AG08396 (cell line): ENCODE measurements at regions not wholly inside any gene's neighbourhood (a gene's known extent, or its start where the extent isn't known, plus 50 kb on each side); places are given as distances from the start of the nearest gene placed in this dataset.

Experiments
- DNase-seq: peaks from one replicate; pipeline ENCODE4 v3.0.0; 2012; ENCODE audit warnings: low spot score, mixed read lengths

DNA sequence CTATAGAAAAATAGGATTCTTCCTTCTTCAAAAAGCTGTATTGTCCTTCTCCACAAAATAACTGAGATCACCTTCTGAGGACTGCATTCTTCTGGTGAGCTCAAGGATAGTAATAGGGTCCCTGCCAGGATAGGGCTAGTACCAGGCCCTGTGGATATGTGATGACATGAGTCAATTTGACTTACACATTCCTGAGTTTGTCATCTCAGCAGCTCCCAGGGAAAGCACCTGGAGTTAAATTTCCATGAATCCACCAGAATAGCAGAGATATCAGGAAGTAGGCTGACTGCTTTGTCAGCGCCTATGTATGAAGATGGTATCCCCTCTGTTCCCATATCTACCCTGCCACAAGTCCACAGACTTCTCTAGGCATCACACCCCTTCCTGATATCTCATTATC is 225.8 kb downstream of the PMP22 start:
- no peak for DNase-seq

DNA sequence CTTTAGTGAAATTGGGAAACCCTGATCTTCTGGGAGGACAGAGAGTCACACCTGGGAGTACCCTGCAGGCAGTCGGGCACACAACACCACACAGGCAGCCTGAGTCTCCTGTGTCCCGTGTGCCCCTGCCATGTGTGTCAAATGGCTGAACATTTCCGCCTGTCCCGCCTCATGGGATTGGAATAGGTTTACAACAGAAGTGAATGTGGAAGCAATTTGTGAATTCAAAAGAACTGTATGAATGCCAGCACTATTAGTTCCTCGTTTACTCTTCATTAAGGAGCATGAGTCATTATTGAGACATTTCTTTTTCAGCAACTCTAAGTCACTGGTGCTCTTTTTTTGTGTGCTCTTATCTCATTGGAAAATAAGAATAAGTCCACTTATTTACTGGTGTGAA is 226.5 kb downstream of the PMP22 start:
- no peak for DNase-seq

DNA sequence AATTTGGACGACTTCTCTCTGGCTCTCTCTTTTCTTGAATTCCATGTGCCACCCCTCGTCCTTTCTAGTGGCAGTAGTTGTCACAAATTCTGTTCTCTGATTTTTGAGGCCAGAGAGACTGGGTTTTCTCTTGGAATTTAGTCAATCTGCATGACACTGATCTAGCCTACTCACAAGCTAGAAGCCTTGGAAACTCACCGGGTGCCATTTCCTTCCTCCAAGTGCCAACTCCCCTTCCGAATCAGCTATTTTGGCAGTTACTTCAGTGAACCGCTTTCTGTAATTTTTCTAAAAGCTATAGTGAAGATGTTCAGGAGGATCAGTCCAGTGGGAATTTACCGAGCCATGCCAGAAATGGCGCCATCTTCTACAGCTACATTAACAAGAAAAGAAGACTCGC is 228.9 kb downstream of the PMP22 start:
- no peak for DNase-seq

DNA sequence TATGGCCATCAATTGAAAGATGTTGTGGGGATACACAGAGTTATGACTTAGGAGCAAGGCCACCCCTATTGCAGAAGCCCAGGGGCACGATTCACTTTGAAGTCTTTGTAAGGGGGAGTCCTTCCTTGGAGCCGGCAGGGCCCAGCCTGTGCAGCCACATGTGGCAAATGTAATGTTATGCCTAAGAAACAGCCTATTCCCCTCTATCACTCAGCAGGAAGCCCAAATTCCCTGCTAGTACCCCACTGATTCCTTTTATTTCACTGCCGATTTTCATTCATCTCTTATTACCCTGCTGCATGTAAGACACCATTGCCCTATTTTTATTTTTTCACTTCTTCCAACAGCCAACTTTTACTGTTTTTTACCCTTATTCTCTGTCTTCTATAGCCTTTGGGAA is 233.2 kb downstream of the PMP22 start:
- no peak for DNase-seq

DNA sequence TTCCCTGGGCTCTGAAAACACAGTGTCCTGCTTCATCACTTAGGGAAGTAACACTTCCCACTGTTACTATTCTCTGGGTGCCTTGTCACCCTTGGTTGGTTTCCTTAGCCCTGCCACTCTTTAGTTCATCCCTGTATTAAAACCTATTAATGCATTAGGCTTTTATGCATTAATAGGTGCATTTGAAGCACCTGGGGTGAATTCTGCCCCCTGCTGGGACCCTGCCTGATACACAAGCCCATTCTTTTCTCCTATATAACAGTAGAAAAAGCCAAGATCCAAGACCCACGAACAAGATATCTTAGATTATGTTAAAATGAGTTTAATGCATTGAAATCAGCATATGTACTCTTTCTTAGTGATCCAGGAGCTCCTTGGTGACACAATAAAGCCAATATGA is 235.7 kb downstream of the PMP22 start:
- no peak for DNase-seq

DNA sequence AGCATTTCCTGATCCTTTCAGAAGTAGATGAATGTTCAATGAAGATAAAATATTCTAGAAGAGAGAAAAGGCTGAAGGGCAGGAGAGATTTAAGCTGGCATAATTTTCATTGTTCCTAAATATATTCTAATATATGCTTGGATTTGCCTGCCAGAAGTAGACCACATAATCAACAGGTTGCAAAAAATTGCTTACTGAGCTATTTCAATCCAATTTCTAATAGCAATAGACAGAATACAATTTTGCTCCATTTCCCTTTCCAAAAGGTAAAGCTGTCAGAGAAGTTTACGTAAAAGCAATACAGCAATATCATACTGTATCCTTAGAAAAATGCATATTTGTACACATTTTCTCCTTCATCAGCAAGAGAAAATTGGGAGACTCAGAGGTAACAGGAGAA is 237.3 kb downstream of the PMP22 start:
- no peak for DNase-seq

DNA sequence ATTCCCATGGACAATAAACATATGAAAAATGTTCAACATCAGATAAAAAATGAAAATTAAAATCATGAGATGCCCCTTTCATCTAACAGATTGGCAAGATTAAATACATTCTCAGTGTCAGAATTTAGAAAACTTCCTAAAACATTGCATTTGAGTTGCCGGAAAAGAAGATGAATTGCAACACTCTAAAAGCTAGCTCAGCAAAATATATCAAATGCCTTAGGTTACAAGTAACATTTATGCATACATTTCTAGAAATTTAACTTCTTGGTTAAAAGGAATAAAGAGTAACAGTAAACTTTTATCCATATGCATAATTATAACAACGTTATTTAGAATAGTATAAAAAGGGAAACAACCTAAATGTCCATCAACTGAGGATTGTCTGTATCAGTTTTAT is 239.0 kb downstream of the PMP22 start:
- DNase-seq = no peak

DNA sequence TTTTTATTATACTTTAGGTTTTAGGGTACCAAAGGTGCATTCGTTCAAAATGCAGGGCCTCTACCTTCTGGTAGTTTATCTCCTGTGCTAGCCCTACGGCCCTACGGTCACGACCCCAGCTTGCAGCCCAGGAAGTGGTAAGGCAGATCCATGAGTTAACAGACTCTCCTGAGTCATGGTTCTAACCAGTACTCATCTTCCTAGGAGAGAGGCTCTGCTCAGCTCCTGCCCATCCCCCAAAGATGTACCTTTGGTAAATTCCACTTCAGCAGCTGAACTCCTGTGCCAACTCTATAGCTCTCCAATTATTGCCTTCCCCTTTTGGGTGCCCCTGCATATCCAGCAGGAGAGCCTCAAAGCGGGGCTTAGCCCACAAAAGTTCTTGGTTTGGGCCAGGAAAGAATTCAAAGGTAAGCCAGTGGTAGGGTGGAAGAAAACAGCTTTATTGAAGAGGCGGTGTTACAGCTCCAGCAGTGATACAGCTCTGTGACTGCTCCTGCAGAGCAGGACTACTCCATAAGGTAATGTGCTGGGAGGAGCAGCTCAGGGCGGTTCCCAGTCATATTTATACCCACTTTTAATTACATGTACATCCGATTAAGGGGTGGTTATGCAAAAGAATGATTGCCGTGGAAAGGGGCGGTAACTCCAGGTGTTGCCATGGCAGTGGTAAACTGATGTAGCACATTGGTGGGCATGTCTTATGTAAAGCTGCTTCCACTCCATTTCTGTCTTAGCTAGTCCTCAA is 241.4 kb downstream of the PMP22 start:
- no peak for DNase-seq

DNA sequence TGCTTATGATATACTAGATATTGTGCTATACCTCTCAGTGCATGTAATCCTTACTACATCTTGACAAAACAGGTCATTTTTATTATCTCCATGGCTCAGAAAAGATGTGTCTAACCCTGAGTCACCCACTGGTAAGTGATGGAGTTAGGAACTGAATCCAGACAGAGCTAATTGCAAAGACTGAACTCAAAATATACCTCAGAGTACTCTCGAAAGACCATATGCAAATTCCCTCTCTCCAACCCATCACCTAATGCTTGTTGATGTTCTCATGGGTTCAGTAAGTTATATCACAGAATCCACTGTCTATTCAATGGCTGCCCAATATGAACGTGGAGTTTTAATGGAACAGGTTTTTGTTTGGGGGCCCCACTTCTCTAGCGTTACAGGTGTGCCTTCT is 246.0 kb downstream of the PMP22 start:
- DNase-seq = no peak

DNA sequence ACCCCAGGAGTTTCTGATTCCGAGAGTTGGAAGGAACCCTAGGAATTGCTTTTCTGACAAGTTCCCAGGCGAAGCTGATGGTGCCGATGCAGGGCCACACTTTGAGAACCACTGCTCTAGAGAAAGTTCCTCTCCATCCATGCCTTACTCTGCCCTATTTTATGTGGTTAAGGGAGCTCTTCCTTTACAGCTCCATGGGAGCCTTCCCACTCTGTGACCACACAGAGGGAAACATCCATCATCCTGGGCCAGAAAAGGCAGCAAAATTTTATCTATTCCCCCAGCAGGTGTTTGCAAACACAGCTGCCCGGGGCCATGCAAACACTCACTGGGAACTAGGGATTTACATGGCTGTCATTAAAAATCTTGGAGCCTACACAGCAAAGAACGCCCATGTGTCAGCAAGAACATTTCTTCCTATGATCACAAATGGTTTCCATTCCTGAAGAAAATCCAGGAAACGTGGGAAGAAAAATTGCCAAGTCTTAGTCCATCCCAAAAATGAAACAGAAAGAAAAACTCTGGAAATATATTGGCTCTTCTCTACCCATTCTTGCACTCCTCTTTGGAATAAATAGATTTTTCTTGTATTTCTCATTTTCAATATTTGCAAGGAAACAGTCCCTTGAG is 252.7 kb downstream of the PMP22 start:
- DNase-seq = no peak

DNA sequence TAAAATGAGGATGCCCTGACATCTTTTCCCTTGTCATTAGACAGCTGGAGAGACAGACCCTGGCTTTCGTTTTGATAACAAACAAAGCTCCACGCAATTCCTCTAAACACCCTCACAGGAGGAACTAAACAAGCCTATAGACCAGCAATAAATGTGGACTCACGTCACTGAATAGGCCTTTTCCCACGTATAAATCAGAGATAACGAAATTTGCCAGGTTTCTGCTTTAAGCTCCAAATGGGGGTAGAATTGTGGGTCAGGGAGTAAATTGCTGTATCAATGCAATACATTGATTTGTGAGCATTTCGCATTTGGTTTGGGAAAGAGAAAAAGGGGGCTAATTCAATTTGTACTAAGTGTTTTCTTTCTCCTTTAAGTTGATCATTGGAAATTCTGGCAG is 256.0 kb downstream of the PMP22 start:
- DNase-seq = no peak

DNA sequence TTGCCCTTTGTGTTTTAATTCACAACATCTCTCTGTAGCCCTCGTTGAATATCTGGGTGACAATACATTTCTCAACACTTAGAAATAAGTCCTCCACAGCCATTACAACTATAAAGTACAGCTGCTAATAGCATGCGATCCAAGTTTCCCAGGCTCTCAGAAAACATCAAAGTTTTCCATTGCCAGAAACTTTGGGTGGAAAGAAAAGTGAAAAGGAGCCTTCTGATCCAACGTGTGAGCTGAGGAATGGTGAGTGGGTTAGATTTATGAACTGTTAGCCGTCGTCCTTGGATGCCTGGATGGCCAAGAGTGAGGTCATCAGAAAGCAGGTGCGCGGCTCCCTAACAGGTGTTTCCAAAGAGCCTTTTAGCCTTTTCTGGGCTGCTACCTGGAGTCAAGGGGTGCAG is 258.0 kb downstream of the PMP22 start:
- DNase-seq = no peak

DNA sequence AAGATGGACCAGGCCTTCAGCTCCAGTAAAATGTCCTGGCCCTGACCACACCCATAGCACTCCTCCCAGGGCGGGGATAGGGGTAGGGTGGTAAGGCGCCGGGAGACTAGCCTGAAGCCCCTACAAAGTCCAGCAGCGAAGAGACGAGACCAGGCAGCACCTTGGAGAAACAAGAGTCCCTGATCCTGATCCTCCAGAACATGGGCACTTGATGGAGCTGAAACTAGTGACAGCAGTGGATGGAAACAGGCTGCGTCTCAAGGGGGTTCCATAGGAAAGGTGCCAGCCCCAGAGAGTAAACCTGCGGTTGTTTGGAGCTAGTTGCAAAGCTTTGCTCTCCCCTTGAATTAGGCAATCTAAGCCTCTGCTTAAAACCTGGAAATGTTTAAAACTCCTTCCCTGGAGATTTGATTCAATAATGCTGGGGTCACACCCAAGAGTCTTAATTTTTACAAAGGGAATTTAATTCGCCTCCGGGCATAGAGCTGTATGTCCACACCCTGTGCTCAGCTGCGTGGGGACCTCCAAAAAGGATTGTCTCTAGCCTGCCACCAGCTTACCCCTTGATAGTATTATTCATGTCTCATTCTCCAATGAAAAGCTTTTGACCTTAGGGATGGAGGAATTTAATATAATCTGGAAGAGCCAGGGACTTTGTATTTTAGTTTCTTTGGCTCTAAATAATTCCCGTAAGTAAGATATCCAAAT is 258.6 kb downstream of the PMP22 start:
- no peak for DNase-seq

DNA sequence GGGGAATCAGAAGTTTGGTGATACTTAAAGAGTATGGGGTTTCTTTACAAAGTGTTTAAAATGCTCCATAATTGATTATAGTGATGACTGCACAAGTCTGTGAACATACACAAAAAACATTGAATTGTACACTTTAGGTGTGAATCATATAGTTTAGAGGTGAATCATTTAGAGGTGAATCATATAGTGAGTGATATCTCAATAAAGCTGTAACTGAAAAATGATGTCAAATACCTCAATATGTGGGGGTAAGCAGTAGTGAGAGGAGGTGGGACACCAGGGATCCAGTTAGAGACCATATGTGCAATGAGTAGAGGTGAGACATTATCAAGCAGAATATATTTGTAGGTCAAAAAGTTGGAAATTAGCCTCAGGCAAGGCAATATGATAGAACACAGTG is 264.5 kb downstream of the PMP22 start:
- DNase-seq = no peak

DNA sequence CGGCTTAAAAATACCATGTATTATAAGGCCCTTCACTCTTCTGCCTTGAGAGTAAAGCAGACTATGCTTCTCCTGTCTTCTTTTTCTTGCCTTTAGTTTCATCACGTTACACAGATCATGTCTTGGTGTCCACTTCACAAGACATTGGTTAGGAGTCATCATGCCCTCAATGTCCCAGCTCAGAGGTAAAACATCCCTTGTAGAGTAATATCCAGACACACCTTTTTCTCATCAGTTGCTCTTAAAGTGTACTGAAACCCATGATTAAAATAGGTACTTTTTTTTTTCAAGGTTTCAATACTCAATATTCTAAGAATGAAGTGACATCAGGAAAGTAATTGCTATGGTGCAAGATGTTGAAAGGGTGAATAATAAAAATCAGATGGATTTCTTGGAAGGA is 267.8 kb downstream of the PMP22 start:
- DNase-seq = no peak

DNA sequence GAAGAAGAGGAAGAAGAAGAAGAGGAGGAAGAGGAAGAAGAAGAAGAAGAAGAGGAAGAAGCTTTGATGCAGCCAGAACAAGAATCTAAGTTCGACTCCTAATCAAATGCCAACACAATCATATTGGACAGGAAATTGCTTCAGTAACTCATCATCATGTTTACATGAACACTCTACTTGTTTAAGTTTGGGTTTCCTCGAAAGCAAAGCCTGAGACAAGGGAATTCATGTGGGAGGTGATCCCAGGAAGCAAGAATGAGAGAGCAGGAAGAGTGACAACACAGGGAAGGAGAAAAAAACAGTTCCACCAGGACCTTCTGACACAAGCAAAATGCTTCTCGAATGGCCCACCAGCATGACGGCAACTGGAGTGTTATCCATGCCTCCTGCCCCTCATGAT is 279.0 kb downstream of the PMP22 start:
- no peak for DNase-seq

DNA sequence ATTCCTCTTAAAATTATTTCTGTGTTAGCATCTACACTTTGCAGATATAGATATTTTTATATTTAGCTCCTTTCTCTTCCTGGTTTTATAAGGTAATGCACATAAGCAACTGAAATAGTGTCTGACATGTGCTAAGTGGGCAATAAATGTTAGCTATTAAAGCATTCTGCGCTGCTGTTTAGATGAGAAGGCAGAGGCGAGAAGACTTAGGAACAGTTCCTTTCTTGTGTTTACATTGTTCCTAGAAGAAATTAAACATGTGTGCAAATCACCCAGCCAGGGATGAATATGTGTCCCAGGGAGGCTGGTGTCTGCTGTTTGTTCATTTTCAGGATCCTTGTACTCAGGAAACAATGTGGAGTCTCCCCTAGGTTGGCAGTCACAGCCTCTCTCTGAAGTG is 292.3 kb downstream of the PMP22 start:
- DNase-seq = no peak

DNA sequence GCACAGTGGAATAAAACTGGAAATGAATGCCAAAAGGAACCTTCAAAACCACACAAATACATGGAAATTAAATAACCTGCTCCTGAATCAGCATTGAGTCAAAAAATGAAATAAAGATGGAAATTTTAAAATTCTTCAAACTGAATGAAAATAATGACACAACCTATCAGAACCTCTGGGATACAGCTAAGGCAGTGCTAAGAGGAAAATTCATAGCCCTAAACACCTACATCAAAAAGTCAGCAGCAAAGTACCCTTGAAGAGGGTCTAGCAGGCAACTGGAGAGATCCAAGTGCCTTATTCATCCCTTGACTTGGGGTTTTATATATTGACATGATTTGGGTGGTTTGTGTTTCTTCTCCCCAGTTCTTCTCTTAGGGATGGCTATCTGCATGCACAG is 294.1 kb downstream of the PMP22 start:
- no peak for DNase-seq

DNA sequence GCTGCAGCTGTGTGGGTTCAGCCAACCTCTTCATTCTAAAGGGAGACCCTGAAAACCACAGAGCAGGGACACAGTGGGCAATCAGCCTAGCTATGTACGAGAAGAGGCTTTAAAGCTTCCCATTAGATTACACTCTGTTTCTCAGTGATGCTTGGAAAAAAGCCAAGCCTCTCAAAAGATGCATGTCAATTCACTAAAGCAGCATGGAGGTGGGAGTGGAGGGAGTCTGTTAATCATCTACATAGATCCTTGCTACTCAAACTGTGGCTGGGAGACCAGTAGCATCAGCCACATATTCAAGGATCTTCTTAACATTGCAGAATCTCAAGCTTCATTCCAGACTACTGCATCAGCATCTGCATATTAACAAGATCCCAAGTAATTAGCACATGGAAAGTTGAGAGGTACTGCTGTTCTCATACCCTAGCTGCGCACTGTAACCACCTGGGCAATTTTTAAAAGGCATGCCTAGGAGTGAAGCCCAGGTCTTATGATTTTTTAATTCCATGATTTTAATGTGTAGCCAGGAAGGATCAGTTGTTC is 305.9 kb downstream of the PMP22 start:
- no peak for DNase-seq

DNA sequence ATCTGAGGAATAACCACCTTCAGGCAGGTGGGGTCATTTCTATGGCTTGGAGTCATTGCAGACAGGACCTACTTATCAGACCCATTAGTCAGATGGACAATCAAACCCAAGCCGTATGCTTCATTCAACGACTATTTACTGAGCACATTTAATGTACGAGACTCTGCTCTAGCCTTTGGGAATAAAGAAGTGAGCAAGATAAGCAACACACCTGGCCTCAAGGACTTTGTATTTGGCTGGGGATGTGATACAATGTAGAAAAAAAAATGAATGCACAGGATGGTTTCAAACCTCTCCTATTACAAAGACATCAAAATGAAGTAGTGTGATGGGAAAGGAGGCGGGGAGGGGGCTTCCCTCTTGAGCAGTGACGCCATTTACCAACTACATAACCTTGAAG is 311.7 kb downstream of the PMP22 start:
- no peak for DNase-seq

DNA sequence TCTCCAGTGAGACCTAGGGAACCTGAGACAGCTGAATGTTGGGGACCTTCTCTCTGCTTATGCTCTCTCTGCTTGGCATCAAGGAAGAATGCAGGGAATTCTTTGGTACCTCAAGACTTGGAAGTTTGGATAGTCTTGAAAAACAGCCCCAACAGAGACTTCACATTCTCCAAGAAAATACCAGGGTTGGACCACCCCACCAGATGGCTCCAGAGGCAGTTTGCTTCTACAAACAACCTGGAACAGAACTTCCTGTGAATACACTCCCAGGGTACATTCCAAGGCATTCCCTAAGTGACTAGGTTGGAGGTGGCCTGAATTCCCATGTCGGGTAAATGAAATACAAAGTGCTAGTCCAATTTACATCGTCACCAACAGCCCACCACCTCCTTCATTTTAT is 314.4 kb downstream of the PMP22 start:
- DNase-seq = no peak

DNA sequence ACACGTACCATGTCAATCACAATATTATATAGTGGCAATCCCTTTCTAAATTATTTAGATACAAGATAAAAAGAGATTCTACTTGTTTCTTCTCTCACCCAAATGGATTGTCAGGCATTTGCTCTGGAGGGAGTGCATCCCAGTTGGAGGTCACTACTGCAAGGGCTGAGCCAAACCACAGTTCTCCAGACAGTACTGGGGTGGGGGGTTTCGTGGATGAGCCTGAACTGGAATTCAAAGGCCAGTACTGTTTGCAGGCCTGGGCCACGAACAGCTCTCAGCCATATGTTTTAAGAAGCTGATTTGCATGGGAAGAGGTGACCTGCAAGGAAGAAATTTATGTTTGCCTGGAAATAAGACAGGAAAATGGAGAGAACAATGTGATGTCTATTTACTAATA is 314.9 kb downstream of the PMP22 start:
- DNase-seq = no peak

DNA sequence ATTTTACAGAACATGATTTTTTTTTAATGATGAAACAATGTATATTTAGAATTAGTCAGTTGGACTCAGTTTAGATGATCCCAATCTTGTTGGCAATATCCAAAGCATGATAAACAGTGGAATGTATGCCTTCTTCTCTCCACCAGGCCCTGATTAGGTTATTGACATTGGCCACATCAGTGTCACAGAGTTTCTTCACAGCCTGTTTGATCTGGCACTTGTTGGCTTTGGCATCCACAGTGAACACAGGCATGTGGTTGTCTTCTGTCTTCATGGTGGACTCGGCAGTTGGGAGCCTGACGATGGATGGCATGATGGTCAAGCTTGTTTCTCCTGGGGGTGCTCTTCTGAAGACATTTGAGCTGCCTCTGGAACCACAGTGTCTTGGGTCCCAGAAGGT is 317.5 kb downstream of the PMP22 start:
- no peak for DNase-seq
